Stromal cell of bone marrow (primary cell): ENCODE measurements at regions not wholly inside any gene's neighbourhood (a gene's known extent, or its start where the extent isn't known, plus 50 kb on each side); places are given as distances from the start of the nearest gene placed in this dataset.
"Not testable (repeated sequence)": the region's sequence is repeated elsewhere in the genome, so short reads cannot be mapped to it uniquely, and the experiment has no call there.

Experiments
- DNase-seq: peaks from one replicate; pipeline ENCODE4 v3.0.0-alpha.2; 2012; ENCODE audit warnings: low read depth

DNA sequence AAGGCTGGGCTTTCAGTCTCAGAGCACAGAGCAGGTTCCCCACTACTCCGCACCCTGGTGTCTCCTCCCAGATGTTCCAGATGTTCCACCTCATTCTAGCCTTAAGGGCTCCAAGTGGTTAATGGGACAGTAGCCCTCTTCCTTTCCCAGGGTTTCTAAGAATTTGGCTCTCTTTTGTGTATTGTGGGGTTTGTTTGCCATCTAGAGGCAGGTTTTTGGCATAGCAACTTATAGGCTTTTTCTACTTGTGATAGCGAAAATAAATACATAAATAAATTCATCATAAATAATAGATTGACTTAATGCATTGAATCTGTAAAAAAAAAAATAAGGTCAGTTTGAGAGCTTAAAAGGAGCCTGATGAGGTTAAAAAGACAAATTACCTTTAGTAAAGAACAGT, 86.1 kb upstream of the XKR3 start:
- DNase-seq: not testable (repeated sequence)

DNA sequence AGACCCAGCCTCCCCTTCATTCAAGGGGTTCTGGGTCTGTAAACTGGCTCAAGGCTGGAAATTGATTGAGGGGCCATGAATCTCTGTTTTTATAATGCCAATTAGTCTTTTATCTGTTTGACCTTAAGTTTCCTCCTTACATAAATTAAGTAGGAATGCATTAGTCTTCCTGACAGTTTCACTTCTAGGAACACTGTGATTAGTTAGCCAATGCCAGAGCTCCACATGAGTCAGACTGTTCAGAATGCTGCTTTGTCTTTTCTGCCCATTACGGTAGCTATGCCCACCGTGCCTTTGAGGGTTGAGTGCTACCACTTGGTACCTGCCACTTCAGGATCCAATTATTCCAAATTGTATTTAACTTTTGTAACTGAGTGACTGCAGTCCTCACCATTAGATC, 76.8 kb upstream of the XKR3 start:
- peak; percentile 13 for DNase-seq

DNA sequence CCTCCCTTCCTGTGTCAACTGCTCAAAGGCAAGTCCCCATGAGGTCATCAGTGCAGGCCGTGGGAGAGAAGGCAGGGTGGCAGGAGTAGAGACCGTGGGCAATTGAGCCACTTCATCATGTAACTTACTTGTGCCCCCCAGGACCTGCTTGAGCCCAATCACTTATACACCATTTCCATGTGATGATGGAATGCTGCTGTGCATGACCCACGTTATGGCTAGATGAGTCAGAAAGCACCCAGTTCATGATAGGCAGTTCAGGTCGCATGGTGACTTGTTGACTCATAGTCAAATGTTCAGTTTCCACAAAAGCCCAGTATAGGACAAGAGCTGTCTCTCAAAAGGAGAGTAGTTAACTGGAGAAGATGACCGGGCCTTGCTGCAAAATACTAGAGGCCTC, 76.4 kb upstream of the XKR3 start:
- DNase-seq: peak; percentile 9

DNA sequence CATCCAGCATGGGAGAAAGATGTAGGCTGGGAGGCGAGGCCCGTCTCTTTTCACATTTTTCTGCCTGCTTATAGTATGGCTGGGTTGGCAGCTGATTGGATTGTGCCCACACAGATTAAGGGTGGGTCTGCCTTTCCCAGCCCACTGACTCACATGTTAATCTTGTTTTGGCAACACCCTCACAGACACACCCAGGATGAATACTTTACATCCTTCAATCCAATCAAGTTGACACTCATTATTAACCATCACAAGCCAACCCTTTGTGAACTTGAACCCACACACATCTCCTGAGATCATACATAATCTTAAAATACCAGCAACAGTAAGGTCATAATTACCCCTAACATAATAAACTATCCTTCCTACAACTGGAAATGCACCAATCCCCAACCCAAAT, 74.1 kb upstream of the XKR3 start:
- DNase-seq: not testable (repeated sequence)

DNA sequence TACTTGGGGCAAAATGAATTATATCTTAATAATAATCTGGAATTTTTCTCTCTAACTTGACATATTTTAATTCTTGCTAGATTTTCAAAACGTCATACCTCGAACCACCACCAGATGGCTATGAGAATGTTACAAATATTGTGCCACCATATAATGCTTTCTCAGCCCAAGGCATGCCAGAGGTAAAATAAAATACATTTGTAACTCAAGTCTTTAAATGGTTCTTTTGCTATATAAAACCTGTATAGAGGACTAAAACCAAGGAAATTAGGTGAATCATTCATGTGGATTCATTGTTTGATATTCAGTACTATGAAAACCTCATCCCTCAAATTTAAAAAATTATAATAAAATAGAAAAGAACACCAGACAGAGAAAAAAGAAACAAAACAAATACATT, 72.2 kb upstream of the XKR3 start:
- not testable (repeated sequence) for DNase-seq

DNA sequence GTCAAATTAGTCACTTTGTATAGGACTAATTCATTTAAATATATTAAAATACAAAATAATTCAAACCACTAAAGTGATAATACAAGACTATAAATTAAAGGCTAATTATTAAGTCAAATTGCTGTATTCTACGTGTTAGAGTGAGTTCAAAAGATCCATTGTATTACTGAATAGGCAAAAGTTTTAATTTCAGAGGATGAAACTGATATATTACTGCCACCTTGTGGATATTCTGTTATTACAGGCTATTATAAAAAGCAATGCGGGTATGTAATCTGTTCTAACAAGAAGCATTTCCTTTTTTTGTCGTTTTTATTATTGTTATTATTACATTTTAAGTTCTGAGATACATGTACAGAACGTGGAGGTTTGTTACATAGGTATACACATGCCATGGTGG, 66.7 kb upstream of the XKR3 start:
- not testable (repeated sequence) for DNase-seq

DNA sequence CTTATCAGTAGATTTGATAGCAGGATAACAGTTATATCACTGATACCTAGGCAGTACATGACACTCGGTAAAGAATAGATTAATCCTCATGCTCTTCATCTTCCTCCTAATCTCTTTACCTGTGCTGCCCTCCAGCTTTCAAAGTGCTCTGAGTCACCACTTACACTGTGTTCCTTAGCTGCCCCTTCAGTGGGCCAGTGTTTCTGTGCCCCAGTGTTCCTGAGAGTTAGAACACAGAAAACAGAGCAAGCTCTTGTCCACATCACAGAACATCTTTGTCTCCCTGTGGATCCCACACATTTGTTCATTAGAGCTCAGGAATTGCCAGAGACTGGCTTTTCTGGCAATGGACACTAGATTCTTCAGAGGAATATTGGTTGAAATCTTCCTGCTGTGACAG, 51.1 kb upstream of the XKR3 start:
- not testable (repeated sequence) for DNase-seq
